ENCODE measurements at regions not wholly inside any gene's neighbourhood (a gene's known extent, or its start where the extent isn't known, plus 50 kb on each side); places are given as distances from the start of the nearest gene placed in this dataset.

GRCh38 chr6:121651420-121651819 lies 216.0 kb downstream of the GJA1 start:
- Histone ChIP-seq H2BK120ac (ENCODE audit: low read depth, low read length, poor library complexity, severe bottlenecking) (no peak overlapping the region), H3K56ac (ENCODE audit: insufficient read length, low read depth, low read length) (no peak overlapping the region), H2AFZ (ENCODE audit: low read length) (no peak overlapping the region), H3K23ac (ENCODE audit: insufficient read length, low read depth, low read length) (no peak overlapping the region), H3K79me1 (ENCODE audit: insufficient read depth, low read depth, low read length, poor library complexity, severe bottlenecking) (no peaks in the 10 kb centered on the region), H2BK20ac (ENCODE audit: low read depth, low read length, poor library complexity, severe bottlenecking) (no peak overlapping the region), H3K79me2 (ENCODE audit: insufficient read depth, low read length) (no peaks in the 10 kb centered on the region), H3K4me1 (ENCODE audit: insufficient read depth, low read length) (no peaks in the 10 kb centered on the region; the same call in 1 of the 2 replicates), H3K27ac (ENCODE audit: insufficient read length, low read depth, low read length) (no peak overlapping the region), H3K9ac (ENCODE audit: extremely low read depth, insufficient read length, low read length) (no peak overlapping the region), H3K27me3 (ENCODE audit: insufficient read depth, low read length) (no peaks in the 10 kb centered on the region), H2BK5ac (ENCODE audit: insufficient read length, low read length) (no peak overlapping the region), H3K4me2 (ENCODE audit: insufficient read depth, insufficient read length, low read length) (no peak overlapping the region), H2BK15ac (ENCODE audit: low read depth, low read length) (no peak overlapping the region), H2AK5ac (ENCODE audit: insufficient read length, low read length) (no peak overlapping the region), H3K14ac (ENCODE audit: insufficient read depth, low read length) (no peak overlapping the region), H3K4ac (ENCODE audit: low read depth, low read length) (no peak overlapping the region), H3K9me3 (ENCODE audit: control insufficient read depth, low read depth, low read length) (no peaks in the 10 kb centered on the region), H3K23me2 (ENCODE audit: insufficient read length, low read depth, low read length, poor library complexity, severe bottlenecking) (no peaks in the 10 kb centered on the region), H4K8ac (replicated peaks; ENCODE audit: insufficient read length, low read depth, low read length) (no peak overlapping the region), H3K18ac (ENCODE audit: insufficient read length, low read depth, low read length) (no peak overlapping the region), H2BK12ac (ENCODE audit: insufficient read length, low read depth, low read length) (no peak overlapping the region), H4K20me1 (ENCODE audit: control insufficient read depth, insufficient read depth, insufficient read length) (no peaks in the 10 kb centered on the region), H3T11ph (ENCODE audit: low read length) (no peak overlapping the region), H4K5ac (ENCODE audit: insufficient read length, low read depth, low read length) (no peak overlapping the region), H4K91ac (ENCODE audit: insufficient read length, low read depth, low read length) (no peak overlapping the region)
- Mint-ChIP-seq H3K27me3 (ENCODE audit: low read depth) (no peaks in the 10 kb centered on the region), H3K4me3 (no peak overlapping the region), H3K9me3 (no peaks in the 10 kb centered on the region; a peak in 1 of 5 replicates), H3K36me3 (ENCODE audit: insufficient read depth in 1 of 3, low read depth in 3 of 3) (no peaks in the 10 kb centered on the region), H3K4me1 (peaks cover 0 to 10% of the 10 kb centered on the region in 2 experiments; a peak in 1 of 4 replicates), H3K27ac (no peak overlapping the region)
- DNase-seq, result no peak
- TF ChIP-seq CTCF (conservative IDR thresholded peaks at IDR 0.05), result no peak
- WGBS (ENCODE audit: extremely low coverage, insufficient read length, low lambda C conversion rate), result no CpG with 5 or more reads among the region's 1 CpG

All from H9 (cell line).